GM21367 (cell line): ENCODE measurements at regions not wholly inside any gene's neighbourhood (a gene's known extent, or its start where the extent isn't known, plus 50 kb on each side); places are given as distances from the start of the nearest gene placed in this dataset.
A peak's percentile ranks its signal among the peaks of the same experiment; 100 is the strongest.
"Not testable (repeated sequence)": the region's sequence is repeated elsewhere in the genome, so short reads cannot be mapped to it uniquely, and the experiment has no call there.

Experiments used
- ATAC-seq: cut with Tn5 transposase; IDR thresholded peaks from one replicate; pipeline ENCODE4 v1.9.1; 2021; ENCODE audit not compliant: unreplicated experiment

- peak; percentile 77 for ATAC-seq
These were observed 276.4 kb upstream of the B3GALT2 start for GRCh38 chr1:193462629-193463320.

- ATAC-seq, result no peak
These were observed 272.2 kb upstream of the B3GALT2 start for GRCh38 chr1:193458628-193459027.

GRCh38 chr1:193457676-193458075 lies 271.3 kb upstream of the B3GALT2 start:
- no peak for ATAC-seq

GRCh38 chr1:193456811-193457280 lies 270.4 kb upstream of the B3GALT2 start:
- ATAC-seq, result peak; percentile 84

DNA sequence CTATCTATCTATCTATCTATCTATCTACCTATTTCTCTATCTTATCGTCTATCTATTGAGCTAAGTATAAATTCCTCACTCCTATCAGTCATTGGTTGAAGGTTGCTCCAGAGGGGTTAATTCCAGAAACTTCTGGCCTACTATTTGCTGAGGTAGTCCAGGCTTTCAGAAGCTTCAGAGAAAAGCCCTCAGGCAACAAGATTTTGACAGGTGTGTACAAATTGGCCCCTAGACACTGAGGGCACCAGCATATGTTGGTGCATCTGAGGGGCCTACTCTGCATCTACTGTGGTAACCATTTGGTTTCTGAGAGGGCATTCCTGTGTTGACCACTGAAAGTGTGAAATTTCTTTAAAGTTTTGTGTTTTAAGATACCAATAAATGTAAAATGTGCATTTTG lies 265.2 kb upstream of the B3GALT2 start:
- no peak for ATAC-seq

DNA sequence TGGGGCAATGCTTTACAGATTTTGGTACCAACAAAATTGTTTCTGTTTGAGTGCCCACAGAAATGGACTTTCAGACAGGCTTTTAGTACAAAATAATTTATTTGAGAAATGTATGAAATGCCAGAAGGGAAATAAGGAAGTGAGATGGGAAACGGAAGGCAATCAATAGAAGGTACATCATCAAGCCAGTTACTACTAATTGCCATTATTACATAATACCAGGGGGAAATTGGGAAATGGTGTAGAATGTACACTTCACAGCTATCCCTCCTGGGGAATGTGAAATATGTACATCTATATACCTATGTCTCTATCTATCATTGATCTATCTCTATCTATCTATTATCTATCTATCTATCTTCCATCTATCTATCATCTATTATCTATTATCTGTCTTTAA lies 264.6 kb upstream of the B3GALT2 start:
- ATAC-seq, result no peak

DNA sequence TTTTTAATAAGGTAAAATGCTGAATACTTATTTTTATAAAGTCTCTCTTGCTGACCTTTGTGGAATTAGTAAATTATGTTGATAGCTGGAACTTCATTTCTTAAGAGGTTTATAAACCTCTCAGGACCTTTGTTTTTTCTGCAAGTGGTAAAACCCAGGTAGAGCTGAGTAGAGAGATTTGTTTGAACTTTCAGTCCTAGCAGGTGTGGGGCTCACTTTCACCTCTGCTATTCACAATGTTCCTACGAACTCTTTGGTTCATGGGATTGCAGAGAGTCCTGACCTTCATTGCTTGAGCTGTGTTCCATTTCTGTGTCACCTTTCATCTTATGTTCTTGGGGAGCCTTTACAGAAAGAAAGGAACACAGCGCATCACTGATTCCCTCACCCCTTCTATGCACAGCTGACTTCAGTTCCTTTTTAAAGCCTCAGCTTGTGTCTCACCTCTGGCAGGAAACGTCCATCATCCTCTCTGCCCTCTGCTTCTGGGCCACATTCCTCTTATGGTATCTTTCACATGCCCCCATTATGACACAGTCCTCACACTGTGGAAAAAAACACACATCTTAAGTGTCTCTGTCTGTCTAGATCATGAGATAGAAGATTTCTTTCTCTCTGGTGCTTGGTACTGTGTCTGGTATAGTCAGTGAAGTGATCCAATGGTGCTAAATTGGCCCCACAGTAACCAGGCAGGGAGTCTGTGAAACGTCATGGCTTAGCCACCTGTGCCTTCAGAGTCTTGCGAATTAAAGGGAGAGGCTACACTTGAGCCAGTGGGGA lies 262.5 kb upstream of the B3GALT2 start:
- ATAC-seq, result peak; percentile 93

DNA sequence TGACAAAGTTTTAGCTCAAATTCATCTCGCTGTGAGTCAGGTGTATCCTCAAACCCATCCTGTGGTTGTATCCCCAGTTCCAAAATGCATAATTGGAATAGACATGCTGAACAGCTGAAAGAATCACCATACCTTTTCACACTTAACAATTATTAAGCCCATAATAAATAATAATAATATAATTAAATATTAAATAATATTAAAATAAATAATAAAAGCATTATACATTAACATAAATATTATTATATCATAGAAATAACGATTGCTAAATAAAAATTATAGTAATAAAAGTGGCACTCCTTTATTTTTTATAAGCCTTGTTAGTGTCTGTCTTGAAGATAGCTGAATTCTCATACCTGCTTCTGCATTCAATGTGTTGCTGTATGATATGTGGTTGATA lies 257.5 kb upstream of the B3GALT2 start:
- ATAC-seq, result no peak

DNA sequence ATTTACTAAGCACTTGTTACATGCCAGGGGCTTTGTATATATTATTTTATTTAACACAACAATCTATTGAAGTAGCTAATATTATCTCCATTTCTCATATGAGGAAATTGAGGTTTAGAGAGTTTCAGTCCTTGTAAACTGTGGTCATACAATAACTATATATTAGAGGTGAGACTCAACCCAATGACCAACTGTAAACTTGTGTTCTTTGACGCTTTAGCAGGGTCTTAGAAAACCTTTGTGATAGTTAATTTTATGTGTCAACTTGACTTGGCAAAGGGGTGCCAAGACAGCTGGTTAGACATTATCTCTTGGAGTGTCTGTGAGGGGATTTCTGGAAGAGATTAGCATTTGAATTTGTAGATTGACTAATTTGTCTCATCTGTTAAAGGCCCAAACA lies 252.4 kb upstream of the B3GALT2 start:
- peak; percentile 81 for ATAC-seq

- ATAC-seq, result no peak
These were observed 251.9 kb upstream of the B3GALT2 start for GRCh38 chr1:193438312-193438711.

DNA sequence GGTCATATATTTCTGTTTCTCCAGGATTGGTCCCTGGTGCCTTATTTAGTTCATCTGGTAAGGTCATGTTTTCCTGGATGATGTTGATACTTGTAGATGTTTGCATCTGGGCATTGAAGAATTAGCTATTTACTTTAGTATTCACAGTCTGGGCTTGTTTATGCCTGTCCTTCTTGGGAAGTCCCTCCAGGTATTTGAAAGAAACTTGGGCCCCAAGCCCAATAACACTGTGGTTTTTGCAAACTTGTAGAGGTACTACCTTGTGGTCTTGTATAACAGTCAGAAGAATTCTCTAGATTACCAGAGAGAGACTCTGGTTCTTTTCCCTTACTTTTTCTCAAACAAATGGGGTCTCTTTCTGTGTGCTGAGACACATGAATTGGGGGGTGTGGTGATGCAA lies 251.4 kb upstream of the B3GALT2 start:
- peak; percentile 76 for ATAC-seq

GRCh38 chr1:193437333-193437732 lies 250.9 kb upstream of the B3GALT2 start:
- not testable (repeated sequence) for ATAC-seq

GRCh38 chr1:193435781-193436180 lies 249.4 kb upstream of the B3GALT2 start:
- no peak for ATAC-seq

DNA sequence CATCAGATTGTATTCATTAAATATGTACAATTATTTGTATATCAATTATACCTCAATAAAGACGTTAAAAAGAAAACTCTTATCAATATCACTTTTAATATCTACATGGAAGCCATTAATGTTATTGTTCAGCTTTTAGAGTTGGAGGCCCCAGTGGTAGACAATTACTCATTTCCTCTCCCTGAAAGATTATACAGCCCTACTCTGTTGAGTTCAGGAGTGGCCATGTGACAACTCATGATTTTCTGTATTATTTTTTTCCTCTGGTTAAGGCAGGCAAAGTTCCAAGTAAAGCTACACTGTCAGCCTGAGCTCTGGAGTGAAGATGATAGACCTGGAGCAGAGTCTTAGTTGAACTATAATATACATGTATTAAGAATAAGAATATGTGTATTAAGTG lies 247.9 kb upstream of the B3GALT2 start:
- no peak for ATAC-seq

DNA sequence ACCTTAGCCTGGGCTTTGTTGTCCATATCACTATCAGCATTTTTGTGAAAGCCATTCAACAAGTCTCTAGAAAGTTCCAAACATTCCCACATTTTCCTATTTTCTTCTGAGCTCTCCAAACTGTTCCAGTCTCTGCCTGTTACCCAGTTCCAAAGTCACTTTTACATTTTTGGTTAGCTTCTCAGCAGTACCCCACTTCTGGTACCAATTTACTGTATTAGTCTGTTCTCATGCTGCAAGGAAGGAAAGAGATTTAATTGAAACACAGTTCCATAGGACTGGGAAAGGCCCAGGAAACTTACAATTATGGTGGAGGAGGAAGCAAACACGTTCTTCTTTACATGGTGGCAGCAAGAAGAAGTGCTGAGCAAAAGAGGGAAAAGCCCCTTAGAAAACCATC lies 247.2 kb upstream of the B3GALT2 start:
- ATAC-seq, result no peak

DNA sequence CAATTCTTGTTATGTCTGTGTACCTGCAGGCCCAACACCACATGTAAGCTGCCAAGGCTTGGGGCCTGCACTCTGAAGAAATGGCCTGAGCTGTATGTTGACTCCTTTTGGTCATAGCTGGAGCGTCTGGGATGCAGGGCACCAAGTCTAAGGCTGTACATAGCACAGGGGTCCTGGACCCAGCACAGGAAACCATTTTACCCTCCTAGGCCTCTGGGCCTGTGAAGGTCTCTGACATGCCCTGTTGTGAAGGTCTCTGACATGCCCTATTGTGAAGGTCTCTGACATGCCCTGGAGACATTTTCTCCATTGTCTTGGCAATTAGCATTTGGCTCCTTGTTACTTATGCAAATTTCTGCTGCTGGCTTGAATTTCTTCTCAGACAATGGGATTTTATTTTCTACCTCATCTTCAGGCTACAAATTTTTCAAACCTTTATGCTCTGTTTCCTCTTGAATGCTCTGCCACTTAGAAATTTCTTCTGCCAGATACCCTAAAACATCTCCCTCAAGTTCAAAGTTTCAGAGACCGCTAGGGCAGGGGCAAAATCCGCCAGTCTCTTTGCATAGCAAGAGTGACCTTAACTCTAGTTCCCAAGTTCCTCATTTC lies 246.7 kb upstream of the B3GALT2 start:
- ATAC-seq, result no peak

- no peak for ATAC-seq
These were observed 245.0 kb upstream of the B3GALT2 start for GRCh38 chr1:193431265-193431977.

- ATAC-seq, result no peak
These were observed 241.1 kb upstream of the B3GALT2 start for GRCh38 chr1:193427524-193427923.

DNA sequence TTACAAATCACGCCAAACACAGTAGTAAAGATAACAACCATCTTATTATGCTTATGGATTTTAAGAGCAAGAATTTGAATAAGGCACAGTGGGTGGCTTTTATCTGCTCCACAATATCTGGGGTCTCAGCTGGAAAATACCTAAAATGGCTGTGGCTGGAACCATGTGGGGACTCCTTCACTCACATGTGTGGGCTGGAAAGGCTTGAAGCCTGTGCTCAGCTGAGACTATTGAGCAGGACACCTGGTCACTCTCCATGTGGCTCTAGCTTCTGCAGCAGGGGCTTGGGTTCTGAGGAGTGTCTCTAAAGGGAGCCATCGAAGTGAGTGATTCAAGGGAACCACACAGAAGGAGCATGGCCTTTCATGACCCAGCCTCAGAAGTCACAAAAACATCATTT lies 239.6 kb upstream of the B3GALT2 start:
- no peak for ATAC-seq

DNA sequence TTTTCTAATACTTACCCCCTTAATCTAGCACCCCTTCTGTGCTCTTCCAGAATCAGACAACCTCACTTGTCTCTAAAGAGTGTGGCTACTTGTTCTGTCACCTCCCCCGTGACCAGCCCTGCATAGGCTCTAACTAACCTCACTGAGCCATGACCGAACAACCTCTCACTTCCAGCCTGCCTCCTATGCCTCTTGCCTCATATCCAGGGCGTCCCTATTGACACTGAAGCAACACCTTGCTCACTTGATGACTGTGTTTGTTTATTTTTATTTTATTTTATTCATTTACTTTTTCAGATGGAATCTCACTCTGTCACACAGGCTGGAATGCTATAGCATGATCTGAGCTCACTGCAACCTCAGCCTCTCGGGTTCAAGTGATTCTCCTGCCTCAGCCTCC lies 235.1 kb upstream of the B3GALT2 start:
- ATAC-seq, result no peak

GRCh38 chr1:193419295-193419694 lies 232.9 kb upstream of the B3GALT2 start:
- no peak for ATAC-seq

- no peak for ATAC-seq
These were observed 232.3 kb upstream of the B3GALT2 start for GRCh38 chr1:193418745-193419058.
